Breast epithelium (tissue), 4 donors: ENCODE measurements at regions not wholly inside any gene's neighbourhood (a gene's known extent, or its start where the extent isn't known, plus 50 kb on each side); places are given as distances from the start of the nearest gene placed in this dataset.
"Not testable (repeated sequence)": the region's sequence is repeated elsewhere in the genome, so short reads cannot be mapped to it uniquely, and the experiment has no call there.

Experiments
- DNase-seq, 2 donors: peaks; one replicate each; pipeline ENCODE4 v3.0.0-alpha.2; 2019; ENCODE audit warnings: low spot score in 2 of 2
- H3K27ac ChIP-seq, 2 donors: fragments of 200-600 bp; sonication (generic) in 1 of 2; one replicate each; pipeline ENCODE4 v1.5.1; 2016 to 2019; ENCODE audit warnings: mild to moderate bottlenecking in 1 of 2
- H3K27me3 ChIP-seq, 2 donors: fragments of 200-600 bp; sonication (generic) in 1 of 2; one replicate each; pipeline versions ENCODE4 v1.5.1 to v1.6.0; 2017 to 2019; ENCODE audit warnings: control low read depth in 1 of 2, mild to moderate bottlenecking in 1 of 2
- H3K36me3 ChIP-seq: fragments of 200-600 bp; one replicate; pipeline ENCODE4 v1.5.1; 2019
- H3K4me1 ChIP-seq, 2 donors: fragments of 200-600 bp; sonication (generic); one replicate each; pipeline ENCODE4 v1.5.1; 2016 to 2019; ENCODE audit warnings: control low read depth in 1 of 2
- H3K4me3 ChIP-seq, 3 donors: fragments of 200-600 bp; sonication (generic); 1 replicate in 2 of 3; 2 replicates in 1 of 3; pipeline ENCODE4 v1.5.1; 2016 to 2019; ENCODE audit warnings: mild to moderate bottlenecking in 3 of 3, moderate library complexity in 2 of 3
- H3K9me3 ChIP-seq, 2 donors: fragments of 200-600 bp; sonication (generic) in 1 of 2; one replicate each; pipeline ENCODE4 v1.5.1; 2016 to 2019; ENCODE audit warnings: control low read depth in 1 of 2
- CTCF ChIP-seq, 3 donors: fragments of 450-650 bp; IDR thresholded peaks; one replicate each; pipeline ENCODE4 v1.5.1; 2016 to 2017; ENCODE audit warnings: antibody characterized with exemption in 3 of 3, mild to moderate bottlenecking in 3 of 3, moderate library complexity in 3 of 3
- POLR2A ChIP-seq: fragments of 450-650 bp; IDR thresholded peaks from one replicate; pipeline ENCODE4 v1.6.1; 2016; ENCODE audit warnings: antibody characterized with exemption, mild to moderate bottlenecking, moderate library complexity
- POLR2AphosphoS5 ChIP-seq, 3 donors: sonication (generic); formaldehyde crosslinking; IDR thresholded peaks; one replicate each; pipeline ENCODE4 v1.6.1; 2017; ENCODE audit warnings: antibody characterized with exemption in 3 of 3
- intact Hi-C: fragments of 100-400 bp; cut with DNase I; formaldehyde crosslinking; loops from one replicate; pipeline ENCODE4 v1.15.1; 2023; ENCODE audit warnings: low total_unique reads

GRCh38 chr14:37830271-37830670 is 234.8 kb downstream of the TTC6 start:
- no peak for DNase-seq
- Histone ChIP-seq H3K27ac (no peak overlapping the region), H3K9me3 (peaks cover 5 to 34% of the 10 kb centered on the region in 2 donors), H3K4me1 (no peaks in the 10 kb centered on the region), H3K4me3 (no peak overlapping the region), H3K36me3 (no peaks in the 10 kb centered on the region), H3K27me3 (no peaks in the 10 kb centered on the region)
- TF ChIP-seq POLR2A (no peak), CTCF (IDR thresholded peaks at IDR 0.05) (no peak), POLR2AphosphoS5 (IDR thresholded peaks at IDR 0.05) (no peak)
- intact Hi-C loops = no loop called here

GRCh38 chr14:37834275-37834674 is 238.8 kb downstream of the TTC6 start:
- H3K9me3 ChIP-seq = peaks cover 5 to 39% of the 10 kb centered on the region in 2 donors
- H3K27me3 ChIP-seq = no peaks in the 10 kb centered on the region
- no peaks in the 10 kb centered on the region for H3K36me3 ChIP-seq
- no peaks in the 10 kb centered on the region for H3K4me1 ChIP-seq
- intact Hi-C loops = no loop called here
- no peak for DNase-seq
- H3K27ac ChIP-seq = no peak overlapping the region
- no peak overlapping the region for H3K4me3 ChIP-seq
- TF ChIP-seq POLR2A = no peak
- no peak for TF ChIP-seq CTCF (IDR thresholded peaks at IDR 0.05)
- no peak for TF ChIP-seq POLR2AphosphoS5 (IDR thresholded peaks at IDR 0.05)

GRCh38 chr14:37838778-37839177 is 243.3 kb downstream of the TTC6 start:
- H3K27ac ChIP-seq, DNase-seq, H3K36me3 ChIP-seq, intact Hi-C loops, H3K4me1 ChIP-seq, H3K27me3 ChIP-seq, H3K4me3 ChIP-seq: not testable (repeated sequence)
- peaks cover 5 to 20% of the 10 kb centered on the region in 2 donors for H3K9me3 ChIP-seq

- DNase-seq, H3K4me1 ChIP-seq, intact Hi-C loops: not testable (repeated sequence)
Observed at GRCh38 chr14:37841039-37841438, 245.6 kb downstream of the TTC6 start.

GRCh38 chr14:37842106-37842505 is 246.7 kb downstream of the TTC6 start:
- DNase-seq = no peak
- intact Hi-C loops = no loop called here
- no peak overlapping the region for H3K27ac ChIP-seq
- no peaks in the 10 kb centered on the region for H3K4me1 ChIP-seq
- TF ChIP-seq CTCF (IDR thresholded peaks at IDR 0.05) (no peak), POLR2A (no peak), POLR2AphosphoS5 (IDR thresholded peaks at IDR 0.05) (no peak)
- no peak overlapping the region for H3K4me3 ChIP-seq
- no peaks in the 10 kb centered on the region for H3K36me3 ChIP-seq
- no peaks in the 10 kb centered on the region for H3K27me3 ChIP-seq
- no peaks in the 10 kb centered on the region for H3K9me3 ChIP-seq

More at GRCh38 chr14:37841039-37841438, 245.6 kb downstream of the TTC6 start:
- H3K4me3 ChIP-seq, H3K27me3 ChIP-seq, H3K9me3 ChIP-seq, H3K27ac ChIP-seq, H3K36me3 ChIP-seq: not testable (repeated sequence)

- no peaks in the 10 kb centered on the region for H3K9me3 ChIP-seq
- H3K27me3 ChIP-seq = no peaks in the 10 kb centered on the region
- H3K36me3 ChIP-seq = no peaks in the 10 kb centered on the region
- H3K4me3 ChIP-seq = no peak overlapping the region
- TF ChIP-seq POLR2A (no peak), CTCF (IDR thresholded peaks at IDR 0.05) (no peak), POLR2AphosphoS5 (IDR thresholded peaks at IDR 0.05) (no peak)
- no peaks in the 10 kb centered on the region for H3K4me1 ChIP-seq
- no peak overlapping the region for H3K27ac ChIP-seq
- intact Hi-C loops = no loop called here
- no peak for DNase-seq
Observed at GRCh38 chr14:37843954-37844607, 248.7 kb downstream of the TTC6 start.
